RPMI8226 (cell line): ENCODE measurements at regions not wholly inside any gene's neighbourhood (a gene's known extent, or its start where the extent isn't known, plus 50 kb on each side); places are given as distances from the start of the nearest gene placed in this dataset.

Experiments
- DNase-seq: peaks from one replicate; pipeline ENCODE4 v3.0.0-alpha.2; 2015

- DNase-seq, result no peak
Observed at GRCh38 chr4:41430792-41431191, 107.2 kb upstream of the LIMCH1 start.

GRCh38 chr4:41431276-41431675, 106.7 kb upstream of the LIMCH1 start:
- DNase-seq, result no peak

- DNase-seq, result no peak
Observed at GRCh38 chr4:41432219-41432618, 105.7 kb upstream of the LIMCH1 start.

- DNase-seq, result no peak
Observed at GRCh38 chr4:41432881-41433280, 105.1 kb upstream of the LIMCH1 start.

GRCh38 chr4:41433361-41433760, 104.6 kb upstream of the LIMCH1 start:
- DNase-seq, result no peak

GRCh38 chr4:41435510-41435909, 102.4 kb upstream of the LIMCH1 start:
- DNase-seq, result no peak

GRCh38 chr4:41436419-41436818, 101.5 kb upstream of the LIMCH1 start:
- no peak for DNase-seq

GRCh38 chr4:41437111-41437536, 100.8 kb upstream of the LIMCH1 start:
- no peak for DNase-seq

GRCh38 chr4:41438931-41439297, 99.0 kb upstream of the LIMCH1 start:
- DNase-seq, result no peak

- no peak for DNase-seq
Observed at GRCh38 chr4:41442810-41443209, 95.1 kb upstream of the LIMCH1 start.

- no peak for DNase-seq
Observed at GRCh38 chr4:41443340-41444079, 94.4 kb upstream of the LIMCH1 start.

GRCh38 chr4:41446391-41446790, 91.6 kb upstream of the LIMCH1 start:
- DNase-seq, result no peak

- no peak for DNase-seq
Observed at GRCh38 chr4:41446981-41447725, 90.8 kb upstream of the LIMCH1 start.

- no peak for DNase-seq
Observed at GRCh38 chr4:41448934-41449333, 89.0 kb upstream of the LIMCH1 start.

- no peak for DNase-seq
Observed at GRCh38 chr4:41451961-41452360, 86.0 kb upstream of the LIMCH1 start.

GRCh38 chr4:41452484-41453225, 85.3 kb upstream of the LIMCH1 start:
- DNase-seq, result no peak

GRCh38 chr4:41454423-41454822, 83.5 kb upstream of the LIMCH1 start:
- no peak for DNase-seq

- no peak for DNase-seq
Observed at GRCh38 chr4:41455206-41455605, 82.8 kb upstream of the LIMCH1 start.

GRCh38 chr4:41456559-41457101, 81.3 kb upstream of the LIMCH1 start:
- no peak for DNase-seq

- no peak for DNase-seq
Observed at GRCh38 chr4:41458689-41459088, 79.3 kb upstream of the LIMCH1 start.

- DNase-seq, result no peak
Observed at GRCh38 chr4:41460641-41461040, 77.3 kb upstream of the LIMCH1 start.

GRCh38 chr4:41461780-41462307, 76.1 kb upstream of the LIMCH1 start:
- no peak for DNase-seq

GRCh38 chr4:41465146-41465761, 72.7 kb upstream of the LIMCH1 start:
- no peak for DNase-seq
